ENCODE measurements at regions not wholly inside any gene's neighbourhood (a gene's known extent, or its start where the extent isn't known, plus 50 kb on each side); places are given as distances from the start of the nearest gene placed in this dataset.

GRCh38 chr3:153103406-153103945 lies 58.5 kb upstream of the RAP2B start:
- ATAC-seq (no peak), DNase-seq (ENCODE audit: low read depth, low spot score) (no peak)
- TF ChIP-seq SP1 (IDR thresholded peaks at IDR 0.05; ENCODE audit: low read depth), result no peak
- no peak for TF ChIP-seq FOSL1 (IDR thresholded peaks at IDR 0.05; ENCODE audit: low read depth)
- no peak for TF ChIP-seq SRF (IDR thresholded peaks at IDR 0.05; ENCODE audit: low read depth)
- no peak for TF ChIP-seq ELF1 (IDR thresholded peaks at IDR 0.05; ENCODE audit: borderline replicate concordance, low read depth)
- no peak for TF ChIP-seq REST (IDR thresholded peaks at IDR 0.05; ENCODE audit: low read depth)
- no peak for TF ChIP-seq MAX (IDR thresholded peaks at IDR 0.05)
- TF ChIP-seq RAD21 (IDR thresholded peaks at IDR 0.05; ENCODE audit: low read depth), result no peak
- no peak for TF ChIP-seq ATF3 (IDR thresholded peaks at IDR 0.05)
- TF ChIP-seq EGR1 (IDR thresholded peaks at IDR 0.05; ENCODE audit: low read depth), result no peak
- no peak for TF ChIP-seq POLR2A (IDR thresholded peaks at IDR 0.05; ENCODE audit: borderline replicate concordance, extremely low read depth, insufficient read depth, insufficient read length)
- H3K9me3 ChIP-seq (ENCODE audit: control insufficient read depth in 1 of 2, insufficient read depth in 1 of 2, low read depth in 1 of 2, low read length in 2 of 2), result no peaks in the 10 kb centered on the region
- H3K4me2 ChIP-seq (ENCODE audit: low read length), result no peak overlapping the region
- no peak overlapping the region for H3K9ac ChIP-seq (ENCODE audit: low read length)
- H3K79me2 ChIP-seq (ENCODE audit: insufficient read depth, low read length), result no peaks in the 10 kb centered on the region
- no peaks in the 10 kb centered on the region for H3K27me3 ChIP-seq (ENCODE audit: insufficient read depth, low read length)
- H4K20me1 ChIP-seq (ENCODE audit: insufficient read depth), result no peaks in the 10 kb centered on the region
- no peak overlapping the region for H2AFZ ChIP-seq (ENCODE audit: low read depth, low read length, poor library complexity, severe bottlenecking)
- no TSS peak for BruUV-seq (replicated peaks)
- H3K9me2 ChIP-seq (ENCODE audit: insufficient read depth), result no peaks in the 10 kb centered on the region
- H3K4me3 ChIP-seq (replicated peaks in 1 of 2; ENCODE audit: low read depth in 1 of 2, low read length in 2 of 2), result no peak overlapping the region
- ChIA-PET CTCF (no interaction called here), POLR2A (no interaction called here), RAD21 (ENCODE audit: low non-redundant PET in 1 of 2, low total read pairs in 2 of 2, uncharacterized antibody in 2 of 2, unreplicated experiment in 2 of 2) (no interaction called here)
- no peaks in the 10 kb centered on the region for H3K36me3 ChIP-seq (ENCODE audit: control insufficient read depth in 1 of 2, insufficient read depth in 2 of 2, low read length in 2 of 2)
- intact Hi-C loops (cut with micrococcal nuclease), result no loop called here
- no peak overlapping the region for H3K27ac ChIP-seq (ENCODE audit: low read depth, low read length)
- no peaks in the 10 kb centered on the region for H3K4me1 ChIP-seq (ENCODE audit: control insufficient read depth in 1 of 2, insufficient read depth in 2 of 2, low read length in 2 of 2)
